ENCODE measurements at regions not wholly inside any gene's neighbourhood (a gene's known extent, or its start where the extent isn't known, plus 50 kb on each side); places are given as distances from the start of the nearest gene placed in this dataset.
A peak's percentile ranks its signal among the peaks of the same experiment; 100 is the strongest.
"Not testable (repeated sequence)": the region's sequence is repeated elsewhere in the genome, so short reads cannot be mapped to it uniquely, and the experiment has no call there.

DNA sequence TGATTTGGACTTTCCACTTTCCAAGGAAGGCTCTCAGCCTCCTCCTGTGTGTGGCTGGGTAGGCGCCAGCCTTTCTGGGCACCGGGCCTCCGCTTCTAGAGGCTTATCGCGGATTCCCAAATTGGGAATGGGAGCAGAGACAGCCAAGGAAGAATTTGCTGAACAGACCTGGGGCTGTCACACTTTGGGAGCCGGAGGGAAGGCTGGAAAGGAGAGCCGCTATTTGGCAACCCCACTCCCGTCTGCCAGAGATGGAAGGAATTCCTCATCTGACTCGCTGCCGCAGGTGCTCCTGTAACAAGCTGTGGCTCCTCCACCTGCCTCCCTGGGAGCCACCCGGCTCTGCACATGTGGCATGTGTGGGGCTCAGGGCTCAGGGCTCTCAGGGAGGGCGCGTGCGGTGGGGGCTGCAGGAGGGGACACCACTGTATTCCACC is 50.8 kb upstream of the ECHDC3 start:
- no peak for DNase-seq

DNA sequence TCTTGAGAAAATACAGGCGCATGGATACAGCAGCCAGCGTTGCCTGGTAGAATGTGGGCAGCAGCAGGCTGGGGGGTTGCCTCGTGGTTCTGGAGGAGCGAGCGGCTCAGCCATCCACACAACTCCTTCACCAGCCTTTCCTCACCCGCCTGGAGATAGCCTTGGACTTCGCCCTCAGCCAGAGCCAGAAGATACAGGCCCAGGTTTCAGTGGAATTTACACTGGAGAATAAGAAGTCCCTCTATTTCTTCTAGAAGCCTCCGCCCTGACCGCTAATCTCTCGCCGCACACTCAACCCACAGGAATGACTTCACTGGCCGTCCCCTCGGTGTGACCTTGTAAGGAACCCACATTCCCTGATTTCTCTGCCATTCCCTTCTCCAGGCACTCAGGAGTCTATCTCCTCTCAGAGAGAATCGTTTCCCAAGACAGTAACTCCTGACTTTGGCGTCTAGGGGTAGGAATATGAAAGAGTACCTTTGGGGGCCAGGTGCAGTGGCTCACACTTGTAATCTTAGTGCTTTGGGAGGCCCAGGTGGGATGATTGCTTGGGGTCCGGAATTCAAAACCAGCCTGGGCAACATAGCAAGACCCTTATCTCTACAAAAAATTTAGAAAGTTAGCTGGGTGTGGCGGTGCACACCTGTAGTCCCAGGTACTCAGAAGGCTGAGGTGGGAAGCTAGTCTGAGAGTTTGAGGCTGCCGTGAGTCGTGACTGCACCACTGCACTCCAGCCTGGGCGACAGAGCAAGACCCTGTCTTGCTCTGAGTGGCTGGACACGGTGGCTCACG is 52.0 kb upstream of the ECHDC3 start:
- DNase-seq, result no peak

DNA sequence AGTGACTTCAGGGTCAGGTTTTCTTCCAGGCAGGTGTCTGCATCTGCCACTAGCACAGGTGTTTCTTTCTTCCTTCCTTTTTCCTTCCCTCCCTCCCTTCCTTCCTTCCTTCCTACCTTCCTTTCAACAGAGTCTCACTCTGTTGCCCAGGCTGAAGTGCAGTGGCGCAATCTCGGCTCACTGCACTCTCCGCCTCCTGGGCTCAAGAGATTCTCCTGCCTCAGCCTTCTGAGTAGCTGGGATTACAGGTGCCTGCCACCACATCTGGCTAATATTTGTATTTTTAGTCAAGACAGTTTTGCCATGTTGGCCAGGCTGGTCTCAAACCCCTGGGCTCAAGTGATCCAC is 53.8 kb upstream of the ECHDC3 start:
- DNase-seq, result not testable (repeated sequence)

DNA sequence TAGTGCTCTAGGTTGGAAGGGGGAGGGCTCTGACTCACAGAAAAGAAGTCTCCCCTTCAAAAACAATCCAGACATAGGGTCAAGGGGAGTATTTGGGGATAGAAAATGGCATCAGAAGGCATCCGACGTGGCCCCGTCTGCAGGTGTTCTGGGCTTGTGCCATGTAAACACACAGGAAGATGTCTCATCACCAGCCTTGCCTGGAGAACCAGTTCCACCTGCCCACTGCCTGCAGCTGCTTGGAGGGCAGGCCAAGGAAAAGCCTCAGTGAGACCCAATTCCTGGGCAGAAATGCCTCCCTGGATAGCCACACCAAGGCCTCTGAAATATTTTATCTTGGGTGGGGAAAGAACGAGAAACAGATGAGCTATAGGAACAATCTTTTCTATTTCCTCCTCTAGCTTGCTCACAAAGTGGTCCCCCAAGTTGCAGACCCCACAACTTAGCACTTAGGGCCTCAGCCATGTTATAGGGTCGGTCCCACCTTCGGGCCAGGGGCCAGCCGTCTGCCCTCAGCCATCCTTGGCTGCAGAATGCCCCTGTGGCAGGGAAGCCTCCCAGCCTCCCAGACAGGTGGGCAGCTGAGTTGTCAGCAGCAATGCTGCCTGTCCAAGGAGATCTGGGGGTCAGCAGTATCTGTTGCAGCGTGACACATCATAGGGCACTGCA is 54.3 kb upstream of the ECHDC3 start:
- DNase-seq, result no peak

DNA sequence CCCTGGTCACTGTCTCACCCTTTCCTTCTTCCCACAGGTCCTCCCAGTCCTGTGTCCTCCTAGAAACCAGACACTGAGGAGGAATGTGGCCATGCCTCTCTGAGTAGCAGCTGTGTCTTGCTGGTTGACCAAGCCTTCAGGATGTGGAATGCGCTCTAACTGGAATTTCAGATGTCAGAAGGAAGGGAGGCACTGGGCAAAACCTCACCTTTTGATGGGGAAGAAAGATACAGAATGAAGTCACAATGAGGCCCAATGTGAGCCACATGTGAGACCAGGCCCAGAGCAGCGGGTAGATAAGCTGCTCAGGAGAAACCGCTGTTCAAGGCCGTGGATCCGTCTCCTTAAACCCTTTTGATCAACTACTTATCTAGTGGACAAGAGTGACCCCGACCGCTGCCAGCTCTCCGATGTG is 54.8 kb upstream of the ECHDC3 start:
- peak; percentile 8 for DNase-seq

DNA sequence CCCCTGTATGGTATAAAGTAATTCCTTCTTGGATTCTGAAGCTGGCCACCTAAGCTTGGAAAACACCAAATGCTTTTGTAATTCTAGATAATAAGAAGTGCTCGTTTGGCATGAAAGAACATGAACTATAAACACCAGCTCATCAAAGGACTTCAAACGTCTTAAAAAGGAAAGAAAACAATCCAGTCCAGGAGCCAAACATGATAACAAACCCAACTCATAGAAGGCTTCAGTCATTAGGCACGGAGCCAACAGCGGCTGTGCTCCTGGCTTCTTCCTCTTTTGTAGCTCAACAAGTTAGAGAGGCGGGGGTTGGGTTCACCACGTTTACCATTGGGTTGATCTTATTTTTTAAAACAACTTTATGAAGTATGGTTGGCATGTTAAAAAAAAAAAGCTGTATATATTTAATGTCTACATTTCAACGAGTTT is 56.4 kb upstream of the ECHDC3 start:
- peak; percentile 33 for DNase-seq

DNA sequence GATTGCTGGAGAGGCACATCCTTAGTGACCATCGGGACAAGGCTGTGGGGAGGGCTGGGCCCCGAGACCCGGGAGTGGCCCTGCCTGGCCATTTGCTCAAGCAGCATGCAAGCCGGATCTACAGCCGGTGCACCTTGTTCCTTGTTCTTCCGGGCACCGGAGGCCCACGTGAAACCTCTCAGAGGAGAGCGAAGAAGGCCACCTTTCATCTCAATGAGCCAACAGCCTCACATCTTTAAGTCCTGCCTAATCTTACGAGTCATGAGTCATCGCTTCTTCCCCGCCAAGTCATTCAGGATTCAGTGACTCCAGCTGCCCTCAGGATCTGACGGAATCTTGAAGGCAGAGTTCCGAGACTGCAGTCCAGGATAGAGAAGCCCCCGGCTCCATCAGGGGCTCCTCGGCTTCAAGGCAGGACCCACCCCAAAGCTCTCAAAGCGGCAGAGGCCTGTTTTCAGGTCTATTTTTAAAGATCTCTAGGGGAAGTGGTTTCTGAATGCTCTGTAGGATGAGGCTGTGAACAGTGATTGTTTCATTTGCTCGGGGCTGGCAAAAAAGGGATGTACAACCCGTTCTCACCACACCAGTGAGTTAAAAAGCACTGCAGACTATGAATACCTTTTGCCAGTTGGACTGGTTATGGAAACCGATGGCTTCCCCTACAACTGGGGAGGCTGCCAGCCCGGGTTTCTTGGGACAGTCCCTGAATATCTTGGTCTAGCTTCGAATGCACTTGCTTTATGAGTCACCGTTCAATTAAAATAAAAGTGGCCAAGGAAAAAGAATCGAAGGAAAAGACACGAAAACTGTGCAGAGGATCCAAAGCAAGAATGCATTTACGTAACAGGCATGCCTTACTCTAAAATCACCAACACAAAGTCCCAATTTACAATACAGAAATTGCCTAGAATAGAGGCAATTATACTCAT is 57.2 kb upstream of the ECHDC3 start:
- DNase-seq, result peak; percentile 87

DNA sequence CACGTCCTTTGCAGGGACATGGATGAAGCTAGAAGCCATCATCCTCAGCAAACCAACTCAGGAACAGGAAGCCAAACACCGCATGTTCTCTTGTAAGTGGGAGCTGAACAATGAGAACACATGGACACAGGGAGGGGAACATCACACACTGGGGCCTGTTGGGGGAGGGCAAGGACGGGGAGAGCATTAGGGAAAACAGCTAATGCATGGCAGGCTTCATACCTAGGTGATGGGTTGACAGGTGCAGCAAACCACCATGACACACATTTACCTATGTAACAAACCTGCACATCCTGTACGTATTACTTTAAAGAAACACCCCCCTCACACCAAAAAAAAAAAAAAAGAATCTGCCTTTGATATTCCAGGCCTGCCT is 57.9 kb upstream of the ECHDC3 start:
- DNase-seq, result not testable (repeated sequence)

DNA sequence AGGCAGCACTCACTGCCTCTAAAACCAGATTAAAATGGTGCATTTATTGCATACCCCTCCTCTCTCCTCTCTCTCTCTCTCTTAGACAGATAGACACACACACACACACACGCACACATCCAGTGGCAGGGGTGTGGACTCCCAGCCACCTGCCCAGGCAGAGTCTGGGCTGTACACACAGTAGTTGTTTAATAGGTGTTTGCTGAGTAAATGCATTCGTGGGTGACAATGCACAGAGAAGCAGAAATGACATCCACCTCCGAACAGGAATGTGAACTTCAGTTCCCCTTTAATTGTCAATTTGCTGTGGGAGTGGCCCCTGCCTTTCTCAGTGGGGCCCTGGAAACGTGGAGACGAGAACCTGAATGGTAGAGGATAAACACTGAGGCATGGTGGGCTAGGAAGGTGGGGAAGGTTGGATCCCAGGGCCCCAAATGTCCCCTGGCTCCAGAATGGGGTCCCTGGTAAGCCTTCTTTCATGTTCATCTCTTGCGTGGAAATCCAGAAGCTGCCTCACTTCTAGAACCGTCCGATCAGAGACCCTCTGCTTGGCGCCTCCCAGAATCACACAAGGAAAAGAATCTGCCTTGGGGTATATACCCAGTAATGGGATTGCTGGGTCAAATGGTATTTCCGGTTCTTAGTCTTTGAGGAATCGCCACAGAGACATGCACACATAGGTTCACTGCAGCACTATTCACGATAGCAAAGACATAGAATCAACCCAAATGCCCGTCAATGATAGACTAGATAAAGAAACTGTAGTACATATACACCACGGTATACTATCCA is 58.5 kb upstream of the ECHDC3 start:
- DNase-seq, result no peak

DNA sequence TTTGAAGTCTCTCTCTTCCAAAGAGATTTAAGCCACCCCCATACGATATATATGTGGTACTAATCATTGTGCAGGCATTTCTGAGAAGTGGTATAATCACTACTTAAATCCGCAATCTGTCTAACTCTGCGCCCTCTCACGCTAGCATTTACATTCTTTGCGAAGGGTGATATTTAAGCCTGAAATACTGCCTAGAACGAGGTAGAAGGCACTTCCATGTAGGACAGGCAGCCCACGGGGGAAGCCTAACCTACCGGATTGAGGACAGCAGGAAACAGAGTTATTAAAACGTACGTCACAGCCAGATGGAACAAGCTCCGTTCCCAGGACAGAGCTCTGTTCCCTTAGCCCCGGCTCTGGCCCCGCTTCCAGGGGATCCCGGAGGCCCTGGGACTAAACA is 59.3 kb upstream of the ECHDC3 start:
- DNase-seq, result no peak

DNA sequence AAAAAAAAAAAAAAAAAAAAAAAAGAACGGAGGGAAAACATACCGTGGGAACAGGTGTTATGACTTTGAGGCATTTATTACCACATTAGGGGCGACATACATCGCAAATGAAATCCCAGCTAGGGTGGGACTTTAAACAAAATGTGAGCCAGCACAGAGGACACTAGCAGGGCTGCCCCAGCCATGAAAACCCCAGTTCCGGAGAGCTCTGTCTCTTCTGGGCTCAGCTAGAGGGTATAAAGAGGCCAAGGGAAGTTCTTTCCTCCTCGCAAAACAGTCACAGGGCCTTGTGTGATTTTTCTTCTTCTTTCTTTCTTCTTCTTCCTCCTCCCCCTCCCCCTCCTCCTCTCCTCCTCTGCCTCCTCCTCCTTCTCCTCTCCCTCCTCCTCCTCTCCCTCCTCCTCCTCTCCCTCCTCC is 59.9 kb upstream of the ECHDC3 start:
- DNase-seq, result no peak

DNA sequence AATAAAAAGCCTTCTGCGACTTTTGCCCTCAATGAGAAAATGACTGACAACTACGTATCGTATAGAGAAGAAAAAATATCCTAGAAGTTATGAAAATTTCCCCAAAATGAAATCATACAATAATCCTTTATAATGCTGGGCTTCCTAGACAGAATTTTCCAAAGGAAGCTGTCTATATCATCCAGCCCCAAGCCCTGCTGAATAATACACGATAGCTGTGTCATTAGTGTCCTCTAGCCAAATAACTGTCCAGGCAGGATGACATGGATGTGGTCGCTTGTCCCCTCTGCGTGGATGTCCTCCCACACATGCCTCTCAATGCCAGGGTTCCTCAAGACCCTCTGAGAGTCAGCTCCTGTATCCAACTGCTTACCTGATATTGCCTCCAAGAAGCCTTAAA is 61.7 kb upstream of the ECHDC3 start:
- DNase-seq, result no peak

DNA sequence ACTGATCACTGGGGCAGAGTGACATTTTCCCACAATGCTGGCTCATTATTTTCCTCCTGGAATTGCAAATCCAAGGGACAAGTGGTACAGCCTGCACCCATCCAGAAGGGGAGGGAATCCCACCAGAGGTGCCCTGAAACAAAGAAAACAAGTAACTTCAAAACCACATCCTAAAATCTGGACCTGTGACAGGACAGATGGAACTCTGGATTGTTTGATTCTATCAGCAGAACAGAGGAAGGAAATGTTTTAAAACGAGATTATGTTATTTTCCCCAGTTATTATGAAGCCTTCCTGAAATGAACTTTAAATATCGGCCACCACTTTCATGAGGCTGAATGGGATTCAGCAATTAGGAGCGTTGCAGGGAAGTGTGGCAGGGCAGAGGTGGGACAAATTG is 62.2 kb upstream of the ECHDC3 start:
- DNase-seq, result no peak

DNA sequence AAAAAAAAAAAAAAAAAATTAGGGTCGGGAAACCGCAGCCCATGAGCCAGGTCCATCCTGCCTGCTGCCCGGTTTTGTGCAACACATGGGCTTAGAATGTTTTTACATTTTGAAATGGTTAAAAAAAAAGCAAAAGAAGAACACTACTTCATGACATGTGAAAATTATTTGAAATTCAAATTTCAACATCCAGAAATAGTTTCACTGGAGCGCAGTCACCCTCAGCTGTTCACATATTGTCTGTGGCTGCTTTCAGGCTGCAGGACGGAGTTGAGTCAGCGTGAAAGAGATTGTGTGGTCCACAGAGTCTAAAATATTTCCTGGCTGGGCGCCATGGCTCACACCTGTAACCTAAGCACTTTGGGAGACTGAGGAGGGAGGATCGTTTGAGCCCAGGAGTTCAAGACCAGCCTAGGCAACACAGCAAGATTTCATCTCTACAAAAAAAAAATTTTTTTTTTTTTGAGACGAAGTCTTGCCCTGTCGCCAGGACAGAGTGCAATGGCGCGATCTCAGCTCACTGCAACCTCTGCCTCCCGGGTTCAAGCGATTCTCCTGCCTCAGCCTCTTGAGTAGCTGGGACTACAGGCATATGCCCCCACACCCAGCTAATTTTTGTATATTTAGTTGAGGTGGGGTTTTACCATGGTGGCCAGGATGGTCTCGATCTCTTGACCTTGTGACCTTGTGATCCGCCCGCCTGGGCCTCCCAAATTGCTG is 63.9 kb upstream of the ECHDC3 start:
- DNase-seq, result peak; percentile 31

DNA sequence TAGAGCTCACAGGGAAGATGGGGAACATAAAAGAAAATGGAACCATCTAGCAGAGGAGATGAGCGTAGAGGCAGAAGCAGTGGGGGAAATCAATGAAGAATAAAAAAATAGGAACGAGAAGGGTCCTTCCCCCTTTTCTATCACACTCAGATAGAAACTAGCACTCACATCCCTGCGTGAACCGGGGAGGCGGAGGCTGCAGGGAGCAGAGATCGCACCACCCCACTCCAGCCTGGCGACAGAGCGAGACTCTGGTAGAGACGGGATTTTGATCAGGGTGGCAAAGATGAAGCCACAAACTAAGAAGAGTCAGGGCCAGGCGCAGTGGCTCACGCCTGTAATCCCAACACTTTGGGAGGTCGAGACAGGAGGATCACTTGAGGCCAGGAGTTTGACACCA is 64.7 kb upstream of the ECHDC3 start:
- no peak for DNase-seq

DNA sequence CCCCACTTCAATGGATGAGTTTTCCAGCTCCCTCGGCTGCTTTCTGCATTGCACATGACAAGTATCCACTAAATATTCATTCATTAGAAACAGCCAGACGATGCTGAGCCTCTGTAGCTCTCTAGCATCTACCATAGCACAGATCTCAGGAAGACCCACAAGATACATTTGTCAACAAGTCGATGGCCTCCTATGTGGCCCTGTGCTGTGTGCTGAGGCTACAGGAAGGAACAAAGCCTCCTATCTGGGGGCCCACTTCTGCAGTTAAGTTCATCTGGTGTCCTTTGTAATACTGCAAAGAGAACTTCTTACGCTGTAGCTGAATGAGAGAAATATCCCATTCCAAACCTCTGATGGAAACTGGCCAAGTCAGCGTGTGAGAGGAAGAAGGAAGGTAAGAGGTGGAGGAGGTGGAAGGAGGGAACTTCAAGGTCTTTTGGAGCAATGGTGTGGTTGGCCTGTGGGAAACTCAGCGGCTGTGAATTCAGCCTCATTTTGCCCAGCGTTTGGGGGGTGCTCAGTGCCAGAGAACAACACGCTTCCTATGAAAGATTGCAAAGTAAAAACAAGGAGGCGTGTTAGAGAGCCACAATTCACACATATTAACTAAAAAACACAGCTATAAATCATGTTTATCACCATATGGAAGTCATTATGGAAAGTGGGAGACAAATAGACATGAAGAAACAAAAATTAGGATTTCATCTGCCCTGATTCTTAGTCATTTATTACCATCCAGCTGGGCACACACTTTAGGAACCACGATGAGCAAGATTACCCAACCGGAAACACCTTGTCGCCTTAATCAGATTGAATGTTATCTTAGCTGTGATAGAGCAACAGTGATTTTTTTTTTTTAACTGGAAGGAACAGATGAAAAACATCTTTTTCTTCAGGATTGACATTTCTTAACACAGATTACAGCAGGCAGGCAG is 62.2 kb upstream of the USP6NL start:
- peak; percentile 55 for DNase-seq

DNA sequence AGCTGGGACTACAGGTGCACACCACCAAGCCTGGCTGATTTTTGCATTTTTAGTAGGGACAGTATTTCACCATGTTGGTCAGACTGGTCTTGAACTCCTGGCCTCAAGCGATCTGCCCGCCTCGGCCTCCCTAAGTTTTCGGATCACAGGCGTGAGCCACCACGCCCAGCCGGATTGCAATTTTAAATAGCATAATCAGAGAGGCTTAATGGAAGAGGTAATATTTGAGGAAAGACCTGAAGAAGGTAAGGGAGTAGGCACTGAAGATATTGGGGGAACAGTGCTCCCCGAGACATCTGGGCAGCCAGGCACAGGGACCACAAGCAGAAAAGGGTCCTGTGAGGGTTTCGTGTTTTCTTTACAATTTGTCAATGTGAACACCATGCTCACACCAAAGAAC is 61.4 kb upstream of the USP6NL start:
- no peak for DNase-seq

DNA sequence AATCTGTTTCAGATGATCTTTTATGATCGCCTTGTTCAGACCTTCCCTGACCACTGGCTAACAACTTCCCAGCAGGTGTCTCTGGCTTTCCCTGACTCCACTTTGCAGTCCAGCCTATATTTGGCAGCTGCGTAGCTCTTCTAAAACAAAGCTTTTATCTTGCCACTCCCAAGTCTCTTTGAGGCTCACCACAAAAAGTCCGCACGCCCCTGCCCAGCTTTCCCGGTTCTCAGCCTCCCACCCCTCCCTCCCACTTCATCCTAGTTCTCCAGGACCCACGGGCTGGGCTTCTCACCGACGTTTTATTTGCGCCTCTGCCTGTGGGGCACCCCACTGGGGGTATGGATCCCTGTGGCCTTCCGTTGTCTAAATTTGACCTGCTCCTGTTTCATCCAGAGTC is 58.9 kb upstream of the USP6NL start:
- DNase-seq, result no peak

DNA sequence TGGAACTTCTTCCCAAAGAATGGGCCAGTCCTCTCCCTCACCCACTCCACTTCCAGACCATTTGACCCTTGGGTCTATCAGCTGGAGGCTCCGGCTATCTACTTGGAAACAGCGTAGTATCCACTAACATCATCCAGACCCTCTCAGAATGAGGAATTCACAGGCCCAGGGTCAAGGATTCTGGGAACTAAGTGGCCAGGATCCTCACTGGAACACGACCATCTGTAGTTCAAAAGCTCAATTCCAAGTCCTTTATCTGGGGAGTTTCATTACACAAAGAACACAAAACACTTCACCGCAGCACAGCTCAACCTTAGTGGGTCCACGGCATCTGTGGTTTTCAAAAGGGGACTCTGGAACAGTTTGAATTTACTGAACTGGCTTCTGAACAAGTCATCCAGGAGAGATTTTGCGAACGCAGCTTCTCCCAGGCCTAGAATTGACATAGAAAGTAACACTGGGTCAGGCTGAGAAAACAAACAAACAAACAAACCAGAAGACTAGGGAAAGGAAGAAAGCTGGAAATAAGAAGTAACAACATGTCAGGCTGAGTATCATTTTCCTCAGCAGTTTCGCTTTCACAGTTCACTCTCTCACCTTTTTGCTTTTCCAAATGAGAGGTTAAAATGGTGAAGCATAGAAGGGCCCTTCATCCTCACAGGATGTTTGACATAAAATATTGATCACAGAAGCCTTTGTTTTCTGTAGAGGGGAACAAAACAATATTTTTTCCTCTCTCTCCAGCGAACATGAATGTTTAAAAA is 57.6 kb upstream of the USP6NL start:
- DNase-seq, result no peak

DNA sequence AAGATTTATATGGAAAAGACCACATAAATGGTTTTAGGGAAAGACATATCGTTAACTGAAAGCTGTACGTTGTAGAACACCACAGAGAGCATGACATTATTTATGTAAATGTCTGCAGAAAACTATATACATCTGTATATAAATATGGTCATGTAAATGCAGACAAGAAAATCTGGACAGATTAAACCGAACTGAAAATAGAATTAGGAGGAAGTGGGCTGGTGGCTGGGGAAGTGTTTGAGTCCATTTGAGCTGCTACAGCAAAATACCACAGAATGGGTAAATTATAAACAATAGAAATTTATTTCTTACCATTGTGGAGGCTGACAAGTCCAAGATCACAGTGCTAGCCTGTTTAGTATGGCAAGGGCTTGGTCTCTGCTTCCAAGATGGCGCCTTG is 56.3 kb upstream of the USP6NL start:
- no peak for DNase-seq
